ENCODE measurements at regions not wholly inside any gene's neighbourhood (a gene's known extent, or its start where the extent isn't known, plus 50 kb on each side); places are given as distances from the start of the nearest gene placed in this dataset.
"Not testable (repeated sequence)": the region's sequence is repeated elsewhere in the genome, so short reads cannot be mapped to it uniquely, and the experiment has no call there.

DNA sequence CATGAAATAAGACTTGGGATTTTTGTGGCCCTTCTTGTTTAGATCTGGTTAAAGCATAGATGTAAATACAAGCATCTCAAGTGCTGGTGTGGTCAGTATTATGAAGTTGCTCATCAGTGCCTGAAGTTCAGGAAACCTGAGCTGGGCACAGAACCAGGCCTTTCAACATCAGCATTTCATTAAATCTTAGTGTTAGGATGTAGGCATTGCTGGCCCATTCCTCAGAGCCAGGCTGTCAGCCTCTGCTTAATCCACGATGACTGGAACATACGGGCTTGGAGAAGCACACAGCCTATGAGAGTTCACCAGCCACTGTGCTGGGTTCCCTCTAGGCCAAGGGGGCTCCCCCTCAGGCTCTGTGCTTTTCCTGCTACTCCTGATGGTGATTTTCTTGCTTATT lies 270.2 kb downstream of the EN1 start:
- Histone ChIP-seq H3K4me3 (no peak overlapping the region), H3K27ac (no peak overlapping the region), H3K36me3 (no peaks in the 10 kb centered on the region), H3K4me1 (no peaks in the 10 kb centered on the region), H3K27me3 (0 out of 2 replicates have a peak, but pooled peaks cover 3% of the 10 kb centered on the region), H3K9me3 (replicated peaks) (no peaks in the 10 kb centered on the region)
- no peak for DNase-seq

- DNase-seq: no peak
- no peaks in the 10 kb centered on the region for H3K36me3 ChIP-seq
- H3K27me3 ChIP-seq: 0 out of 2 replicates have a peak, but pooled peaks cover 3% of the 10 kb centered on the region
- H3K27ac ChIP-seq: no peak overlapping the region
- no peaks in the 10 kb centered on the region for H3K9me3 ChIP-seq (replicated peaks)
- H3K4me3 ChIP-seq: no peak overlapping the region
- H3K4me1 ChIP-seq: no peaks in the 10 kb centered on the region
Measured at GRCh38 chr2:118576109-118576855, 271.2 kb downstream of the EN1 start.

GRCh38 chr2:118572380-118572779 lies 275.1 kb downstream of the EN1 start:
- not testable (repeated sequence) for H3K27ac ChIP-seq; H3K36me3 ChIP-seq; H3K4me3 ChIP-seq; H3K27me3 ChIP-seq; H3K4me1 ChIP-seq; DNase-seq; H3K9me3 ChIP-seq (replicated peaks)

DNA sequence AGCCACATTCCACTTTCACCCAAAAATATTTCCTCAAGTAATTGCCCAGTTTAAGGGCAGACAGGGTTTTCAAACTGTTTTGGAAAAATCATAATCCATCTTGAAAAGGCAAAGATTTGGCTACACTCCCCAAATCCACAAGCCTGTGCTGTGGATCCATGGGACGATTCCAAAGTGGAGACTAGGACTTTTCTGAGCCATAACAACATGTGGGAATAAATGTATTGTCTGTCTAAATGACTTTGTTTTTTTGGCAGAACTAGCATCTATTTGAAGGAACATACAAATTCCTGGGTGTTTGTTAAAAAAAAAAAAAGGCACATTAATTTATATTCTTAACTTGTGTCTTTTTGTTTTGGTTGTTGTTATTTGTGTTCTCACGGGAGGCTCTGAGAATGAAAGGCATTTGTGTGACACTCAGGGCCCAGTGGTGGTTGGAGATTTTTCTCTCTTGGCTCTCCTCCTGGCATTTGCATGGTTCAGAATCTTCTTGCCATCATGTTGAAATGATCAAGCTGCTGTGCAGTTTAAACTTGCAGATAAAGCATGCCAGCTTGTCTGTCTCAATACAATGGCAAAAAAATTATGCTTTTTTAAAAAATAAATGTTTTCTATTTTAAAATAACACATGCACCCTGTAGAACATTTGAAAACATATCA lies 277.4 kb downstream of the EN1 start:
- H3K27ac ChIP-seq: no peak overlapping the region
- H3K36me3 ChIP-seq: no peaks in the 10 kb centered on the region
- no peak for DNase-seq
- H3K9me3 ChIP-seq (replicated peaks): no peaks in the 10 kb centered on the region
- peaks cover 12% of the 10 kb centered on the region; the same call in 1 of the 2 replicates for H3K27me3 ChIP-seq
- no peak overlapping the region for H3K4me3 ChIP-seq
- H3K4me1 ChIP-seq: no peaks in the 10 kb centered on the region

DNA sequence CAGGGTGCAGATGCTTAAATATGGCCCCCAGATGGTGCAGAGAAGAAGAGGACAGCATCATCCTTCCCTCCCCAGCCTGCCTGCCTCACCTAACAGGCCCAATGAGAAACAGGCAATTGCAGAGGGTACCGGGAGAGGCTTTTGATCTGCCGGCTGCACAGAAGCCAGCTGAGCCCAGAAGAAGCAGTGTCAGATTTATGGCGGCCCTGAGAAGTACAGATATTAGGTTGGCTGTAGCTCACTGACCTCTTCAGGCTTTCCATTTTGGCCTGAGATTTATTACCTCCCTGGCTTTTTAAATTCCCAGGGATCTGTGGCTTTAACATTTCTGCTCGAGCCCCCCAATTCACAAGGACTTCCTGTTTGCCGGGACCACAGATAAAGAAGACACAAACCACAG lies 278.7 kb downstream of the EN1 start:
- Histone ChIP-seq H3K4me3 (no peak overlapping the region), H3K9me3 (replicated peaks) (no peaks in the 10 kb centered on the region), H3K27me3 (peaks cover 12% of the 10 kb centered on the region; the same call in 1 of the 2 replicates), H3K36me3 (no peaks in the 10 kb centered on the region), H3K4me1 (no peaks in the 10 kb centered on the region), H3K27ac (no peak overlapping the region)
- DNase-seq: no peak

DNA sequence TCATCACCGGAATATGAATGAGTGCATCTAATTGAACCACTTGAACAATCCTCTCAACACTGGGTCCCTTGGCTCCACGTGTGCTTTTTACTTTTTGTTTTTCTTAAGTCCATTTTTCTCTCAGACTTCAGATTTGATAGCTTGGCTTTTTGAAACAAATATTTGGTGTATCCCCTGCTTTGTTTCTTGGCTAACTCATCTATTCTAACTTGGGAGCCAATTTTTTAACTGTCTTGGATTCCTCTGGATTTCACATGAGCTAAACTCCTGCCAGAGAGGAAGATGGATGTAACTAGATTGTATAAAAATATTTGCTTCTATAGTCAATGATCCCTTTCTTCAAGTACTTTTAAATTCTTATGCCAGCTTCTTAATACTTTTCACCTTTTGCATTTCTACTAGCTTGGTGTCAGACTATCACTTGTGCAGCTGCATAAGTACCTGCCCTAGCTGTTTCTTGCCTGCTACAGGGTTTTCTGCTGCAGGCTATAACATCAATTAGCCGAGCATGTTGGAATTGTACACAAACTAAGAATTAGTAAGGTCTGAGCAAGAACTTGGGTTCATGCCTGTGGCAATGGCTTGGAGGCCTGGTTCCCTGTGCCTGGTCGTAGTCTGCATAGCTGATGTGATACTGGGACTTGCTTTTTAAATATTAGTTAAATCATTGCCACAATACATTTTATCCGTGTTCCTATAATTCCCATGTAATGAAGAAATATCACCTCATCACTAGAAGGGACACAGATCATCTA lies 281.5 kb downstream of the EN1 start:
- no peak for DNase-seq
- Histone ChIP-seq H3K4me3 (no peak overlapping the region), H3K9me3 (replicated peaks) (no peaks in the 10 kb centered on the region), H3K4me1 (no peaks in the 10 kb centered on the region), H3K27me3 (peaks cover 9% of the 10 kb centered on the region; the same call in 1 of the 2 replicates), H3K36me3 (no peaks in the 10 kb centered on the region), H3K27ac (no peak overlapping the region)

DNA sequence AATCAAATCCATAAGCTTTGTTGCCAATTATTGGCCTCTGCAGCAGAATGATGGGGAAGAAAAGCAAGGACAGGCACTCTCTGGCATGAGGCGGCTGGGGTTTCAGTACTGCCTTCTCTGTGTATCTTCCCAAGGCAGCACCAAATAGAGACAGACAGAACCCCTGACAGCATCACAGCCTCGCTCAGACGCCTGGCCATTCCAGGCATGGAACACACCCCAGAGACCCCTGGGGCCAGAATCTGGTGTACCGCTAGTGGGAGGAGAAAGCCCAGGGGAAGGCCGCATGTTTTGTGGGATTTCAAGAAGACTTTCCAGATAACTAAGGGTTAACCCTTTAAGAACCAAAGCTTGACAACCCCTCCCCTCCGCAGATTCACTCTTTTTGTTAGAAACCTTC lies 282.1 kb downstream of the EN1 start:
- no peak overlapping the region for H3K4me3 ChIP-seq
- H3K27me3 ChIP-seq: peaks cover 9% of the 10 kb centered on the region; the same call in 1 of the 2 replicates
- H3K9me3 ChIP-seq (replicated peaks): no peaks in the 10 kb centered on the region
- no peak for DNase-seq
- H3K27ac ChIP-seq: no peak overlapping the region
- no peaks in the 10 kb centered on the region for H3K4me1 ChIP-seq
- H3K36me3 ChIP-seq: no peaks in the 10 kb centered on the region

DNA sequence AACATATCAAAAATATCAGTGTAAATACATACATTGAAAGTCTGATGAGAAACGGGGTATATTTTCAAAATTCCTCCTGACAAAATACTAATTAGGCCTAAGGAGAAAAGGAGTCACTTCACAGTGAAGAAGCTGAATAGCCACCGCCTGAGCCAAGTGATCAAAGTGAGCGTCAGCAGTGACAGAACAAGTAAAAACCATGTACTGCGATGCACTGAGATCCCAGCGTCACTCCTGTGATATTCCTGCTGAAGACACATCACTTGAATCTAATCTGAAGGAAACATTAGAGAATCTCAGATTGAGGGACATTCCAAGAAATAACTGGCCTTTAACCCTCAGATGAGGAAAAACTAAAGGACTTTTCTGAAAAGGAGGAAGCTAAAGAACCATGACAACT lies 285.3 kb downstream of the EN1 start:
- no peaks in the 10 kb centered on the region for H3K4me1 ChIP-seq
- no peaks in the 10 kb centered on the region for H3K9me3 ChIP-seq (replicated peaks)
- H3K4me3 ChIP-seq: no peak overlapping the region
- no peak for DNase-seq
- no peak overlapping the region for H3K27ac ChIP-seq
- no peaks in the 10 kb centered on the region for H3K36me3 ChIP-seq
- 0 out of 2 replicates have a peak, but pooled peaks cover 1% of the 10 kb centered on the region for H3K27me3 ChIP-seq

DNA sequence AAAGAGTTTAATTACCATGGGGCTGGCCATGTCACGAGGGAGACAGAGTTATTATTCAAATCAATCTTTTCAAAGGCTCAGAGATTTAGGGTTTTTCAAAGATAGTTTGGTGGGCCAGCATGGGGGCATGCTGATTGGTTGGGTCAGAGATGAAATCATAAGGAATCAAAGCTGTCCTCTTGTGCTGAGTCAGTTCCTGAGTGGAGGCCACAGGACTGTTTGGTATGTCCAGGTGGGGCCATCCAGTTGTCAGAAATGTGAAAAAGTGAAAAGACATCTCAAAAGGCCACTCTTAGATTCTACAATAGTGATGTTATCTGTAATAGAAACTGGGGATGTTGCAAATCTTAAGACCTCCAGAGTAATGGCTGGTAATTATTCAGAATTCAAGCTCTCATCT lies 288.6 kb downstream of the EN1 start:
- Histone ChIP-seq H3K4me3 (no peak overlapping the region), H3K9me3 (replicated peaks) (no peaks in the 10 kb centered on the region), H3K36me3 (no peaks in the 10 kb centered on the region), H3K27me3 (no peaks in the 10 kb centered on the region), H3K4me1 (no peaks in the 10 kb centered on the region), H3K27ac (no peak overlapping the region)
- DNase-seq: no peak

DNA sequence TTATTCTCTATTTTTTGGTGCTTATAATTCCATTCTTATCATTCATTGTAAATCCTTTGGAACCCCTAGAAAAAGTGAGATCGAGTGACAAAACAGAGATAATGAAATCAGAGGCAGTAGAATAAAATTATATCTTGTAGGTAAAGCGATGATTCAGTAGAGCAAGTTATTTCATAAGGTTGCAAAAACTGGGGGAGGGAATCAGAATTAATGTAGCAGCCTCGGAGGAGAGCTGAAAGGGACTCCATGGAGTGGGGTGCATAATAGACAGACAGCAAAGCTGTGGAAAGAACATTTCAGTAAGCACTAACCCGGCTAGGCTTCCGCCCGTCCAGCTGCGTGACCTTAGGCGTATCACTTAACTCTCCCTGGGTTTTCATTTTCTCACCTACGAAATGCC lies 289.7 kb downstream of the EN1 start:
- H3K9me3 ChIP-seq (replicated peaks): no peaks in the 10 kb centered on the region
- no peaks in the 10 kb centered on the region for H3K36me3 ChIP-seq
- H3K27ac ChIP-seq: no peak overlapping the region
- no peaks in the 10 kb centered on the region for H3K27me3 ChIP-seq
- H3K4me3 ChIP-seq: no peak overlapping the region
- no peak for DNase-seq
- H3K4me1 ChIP-seq: no peaks in the 10 kb centered on the region

DNA sequence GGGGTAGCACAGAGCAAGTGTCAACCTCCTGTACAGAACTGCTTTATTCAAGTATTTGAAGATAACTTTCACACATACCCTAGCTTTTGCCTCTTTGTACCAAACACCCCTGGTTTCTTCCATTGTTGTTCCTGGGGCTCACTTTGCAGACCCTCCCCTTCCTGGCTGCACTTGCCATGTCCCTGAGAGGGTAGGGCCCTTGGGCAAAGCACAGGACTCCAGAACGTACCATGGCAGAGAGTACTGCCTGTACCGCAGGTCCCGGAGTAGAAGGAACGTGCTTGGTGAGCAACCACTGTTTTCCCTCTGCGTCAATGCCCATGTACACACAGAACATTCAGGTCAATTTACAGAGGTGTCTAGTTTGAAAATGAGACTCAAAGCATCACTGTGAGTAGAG lies 290.4 kb downstream of the EN1 start:
- no peak overlapping the region for H3K4me3 ChIP-seq
- H3K9me3 ChIP-seq (replicated peaks): no peaks in the 10 kb centered on the region
- no peak overlapping the region for H3K27ac ChIP-seq
- H3K36me3 ChIP-seq: no peaks in the 10 kb centered on the region
- H3K4me1 ChIP-seq: no peaks in the 10 kb centered on the region
- DNase-seq: no peak
- H3K27me3 ChIP-seq: no peaks in the 10 kb centered on the region

DNA sequence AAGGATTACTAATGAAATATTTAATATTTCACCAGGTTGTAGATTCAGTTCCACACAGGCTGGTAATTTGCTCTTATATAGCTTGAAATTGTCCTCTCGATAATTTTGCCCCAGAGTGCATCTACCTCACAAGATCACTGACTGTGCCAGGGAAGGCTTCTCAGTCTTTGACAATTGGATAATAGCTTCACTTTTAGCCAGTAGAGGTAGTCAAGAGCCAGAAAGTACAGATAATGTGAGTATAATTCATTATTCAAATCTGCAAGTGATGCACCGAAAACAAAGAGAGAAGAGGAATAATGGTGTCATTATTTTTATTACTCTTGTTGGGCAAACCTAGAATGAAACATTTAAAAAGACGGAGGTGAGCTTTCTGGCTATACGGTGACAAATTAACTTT lies 292.8 kb downstream of the EN1 start:
- no peak for DNase-seq
- no peak overlapping the region for H3K4me3 ChIP-seq
- no peaks in the 10 kb centered on the region for H3K4me1 ChIP-seq
- no peak overlapping the region for H3K27ac ChIP-seq
- H3K9me3 ChIP-seq (replicated peaks): no peaks in the 10 kb centered on the region
- H3K36me3 ChIP-seq: no peaks in the 10 kb centered on the region
- no peaks in the 10 kb centered on the region for H3K27me3 ChIP-seq

DNA sequence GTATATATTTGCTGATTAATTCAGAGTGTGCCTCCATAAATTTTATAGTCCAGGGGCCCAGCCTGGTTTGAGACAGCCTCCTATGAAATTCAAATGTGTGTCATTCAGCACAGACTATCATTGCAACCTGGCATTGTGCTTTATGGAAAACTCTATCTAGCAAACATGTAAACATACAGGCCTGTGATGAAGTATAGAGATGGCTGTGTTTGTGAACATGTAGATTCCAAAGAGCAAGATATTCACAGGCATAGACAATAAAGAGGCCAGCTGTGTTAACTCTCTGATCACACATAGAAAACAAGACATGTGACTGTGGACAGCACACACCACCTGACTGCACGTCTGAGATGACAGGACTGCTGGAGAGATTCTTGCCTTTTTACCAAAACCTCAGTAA lies 297.9 kb downstream of the EN1 start:
- DNase-seq: no peak
- no peaks in the 10 kb centered on the region for H3K4me1 ChIP-seq
- no peaks in the 10 kb centered on the region for H3K9me3 ChIP-seq (replicated peaks)
- H3K27ac ChIP-seq: no peak overlapping the region
- no peak overlapping the region for H3K4me3 ChIP-seq
- H3K27me3 ChIP-seq: no peaks in the 10 kb centered on the region
- no peaks in the 10 kb centered on the region for H3K36me3 ChIP-seq

DNA sequence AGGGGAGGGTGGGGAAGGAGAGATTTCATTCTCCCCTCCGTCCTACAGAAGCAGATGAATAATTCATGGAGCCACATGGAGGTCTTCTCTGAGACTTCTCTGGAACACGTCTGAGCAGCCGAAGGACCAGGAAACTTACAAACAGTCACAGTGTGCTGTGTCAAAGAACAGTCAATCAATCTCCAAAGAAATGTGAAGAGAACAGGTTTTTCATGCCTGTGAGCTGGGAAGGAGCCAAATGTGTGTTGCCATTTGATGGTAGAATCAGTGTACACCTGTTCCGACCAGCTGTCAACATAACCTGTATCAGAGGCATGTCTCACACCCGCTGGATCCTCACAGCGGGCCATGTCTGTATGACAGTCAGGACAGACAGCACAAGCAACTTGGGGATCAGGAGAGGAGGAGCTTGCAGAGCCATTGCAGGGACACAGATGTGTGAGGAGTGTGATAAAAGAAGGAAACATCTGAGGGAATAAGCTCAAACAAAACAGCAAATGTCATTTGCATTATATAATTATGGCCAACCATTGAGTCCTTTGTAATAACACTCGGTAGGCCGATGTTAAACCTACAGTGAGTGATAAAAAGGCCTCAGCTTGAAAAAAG lies 298.5 kb downstream of the EN1 start:
- H3K27ac ChIP-seq: no peak overlapping the region
- H3K36me3 ChIP-seq: no peaks in the 10 kb centered on the region
- no peak overlapping the region for H3K4me3 ChIP-seq
- H3K27me3 ChIP-seq: no peaks in the 10 kb centered on the region
- no peaks in the 10 kb centered on the region for H3K4me1 ChIP-seq
- no peaks in the 10 kb centered on the region for H3K9me3 ChIP-seq (replicated peaks)
- no peak for DNase-seq

DNA sequence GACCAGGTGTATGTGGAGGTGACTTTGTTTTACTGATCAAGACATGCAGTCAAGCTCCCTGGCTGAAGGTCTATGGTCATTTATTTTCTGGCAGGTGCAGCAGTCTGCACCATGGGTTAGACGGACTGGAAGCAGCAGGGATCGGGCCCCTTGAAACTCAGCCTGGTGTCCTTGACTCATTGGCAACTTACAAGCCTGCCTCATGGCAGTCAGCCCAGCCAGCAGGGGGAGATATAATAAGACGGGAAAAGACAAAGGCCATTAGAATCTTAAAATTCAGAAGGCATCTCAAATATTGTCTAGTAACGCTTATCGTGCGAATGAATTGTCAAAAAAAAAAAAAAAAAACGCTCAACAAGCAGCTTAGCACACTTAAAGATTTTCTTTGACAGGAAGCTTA lies 308.2 kb downstream of the EN1 start:
- no peaks in the 10 kb centered on the region for H3K36me3 ChIP-seq

More for the DNA sequence above, 308.2 kb downstream of the EN1 start:
- H3K27ac ChIP-seq: no peak overlapping the region
- no peak overlapping the region for H3K4me3 ChIP-seq
- no peaks in the 10 kb centered on the region for H3K9me3 ChIP-seq (replicated peaks)
- H3K27me3 ChIP-seq: 0 out of 2 replicates have a peak, but pooled peaks cover 13% of the 10 kb centered on the region
- peak in 1 of 2 experiments; percentile 11 for DNase-seq
- H3K4me1 ChIP-seq: no peaks in the 10 kb centered on the region

Measured in SJCRH30 (cell line).